Mucosa of descending colon (tissue), 3 donors: ENCODE measurements at regions not wholly inside any gene's neighbourhood (a gene's known extent, or its start where the extent isn't known, plus 50 kb on each side); places are given as distances from the start of the nearest gene placed in this dataset.

Source experiments
- ATAC-seq: fragments of 200-7000 bp; cut with Tn5 transposase; one replicate; pipeline ENCODE4 v1.9.1; 2020; ENCODE audit warnings: mild to moderate bottlenecking, moderate library complexity
- DNase-seq, 3 donors: peaks; one replicate each; pipeline ENCODE4 v3.0.0-alpha.2; 2020
- H3K36me3 ChIP-seq: fragments of 200-600 bp; one replicate; pipeline ENCODE4 v1.8.0; 2021; ENCODE audit warnings: low read depth, mild to moderate bottlenecking
- H3K4me1 ChIP-seq: fragments of 200-600 bp; one replicate; pipeline ENCODE4 v1.8.0; 2021; ENCODE audit warnings: low read depth, mild to moderate bottlenecking
- H3K4me3 ChIP-seq: fragments of 200-600 bp; one replicate; pipeline ENCODE4 v1.8.0; 2021; ENCODE audit warnings: mild to moderate bottlenecking
- H3K9me3 ChIP-seq: fragments of 200-600 bp; one replicate; pipeline ENCODE4 v1.8.0; 2021; ENCODE audit warnings: mild to moderate bottlenecking
- intact Hi-C, 2 donors: fragments of 100-400 bp; cut with DNase I in 1 of 2; cut with micrococcal nuclease in 1 of 2; formaldehyde crosslinking; loops; one replicate each; pipeline versions ENCODE4 v1.11.0 to v1.11.1; 2022; cut with DNase I, micrococcal nuclease
- TF ChIP-seq, protein P1 (sequence below): fragments of 200-600 bp; IDR thresholded peaks from one replicate; pipeline ENCODE4 v1.8.0; 2022; ENCODE audit warnings: antibody characterized with exemption, mild to moderate bottlenecking
- donor health status: DM: no; HTN: no; CAD: no; lungs with moderate emphysema.
- donor health status: DM: no; HTN: no; CAD: no.
- donor health status: DM: no; HTN: yes; CAD: no.

DNA sequence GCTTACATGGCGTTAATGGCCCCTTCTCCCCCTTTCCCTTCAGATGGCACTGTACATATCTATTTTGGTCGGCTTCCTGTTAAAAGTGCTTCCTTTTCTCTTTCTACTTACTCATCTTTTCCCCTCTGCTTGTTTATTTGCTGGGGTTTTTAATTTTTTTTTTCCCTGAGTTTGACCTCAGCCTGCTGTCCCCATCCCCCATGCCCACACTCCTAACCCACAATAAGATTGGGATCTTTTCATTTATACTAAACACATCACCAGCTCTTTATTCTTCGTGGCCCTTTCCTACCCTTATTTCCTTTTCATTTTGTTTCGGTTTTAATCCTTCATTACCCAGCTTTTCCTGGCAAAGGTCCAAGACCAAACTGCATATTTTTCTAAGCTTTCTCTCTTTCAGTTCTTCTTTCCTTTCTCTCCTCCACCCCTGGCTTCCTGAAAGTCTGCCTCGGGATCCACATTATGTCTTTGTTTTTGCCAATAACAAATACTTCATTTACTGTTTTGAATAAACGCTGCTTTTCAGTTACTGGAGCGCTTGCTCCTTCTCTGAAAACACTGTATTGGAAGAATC lies 152.0 kb upstream of the USP9X start:
- peak in 1 of 3 donors; percentile 36 for DNase-seq
- Histone ChIP-seq H3K9me3 (no peaks in the 10 kb centered on the region), H3K36me3 (no peaks in the 10 kb centered on the region), H3K4me1 (no peaks in the 10 kb centered on the region), H3K4me3 (no peak overlapping the region)
- ATAC-seq, result peak; percentile 35
- TF ChIP-seq, protein P1, sequence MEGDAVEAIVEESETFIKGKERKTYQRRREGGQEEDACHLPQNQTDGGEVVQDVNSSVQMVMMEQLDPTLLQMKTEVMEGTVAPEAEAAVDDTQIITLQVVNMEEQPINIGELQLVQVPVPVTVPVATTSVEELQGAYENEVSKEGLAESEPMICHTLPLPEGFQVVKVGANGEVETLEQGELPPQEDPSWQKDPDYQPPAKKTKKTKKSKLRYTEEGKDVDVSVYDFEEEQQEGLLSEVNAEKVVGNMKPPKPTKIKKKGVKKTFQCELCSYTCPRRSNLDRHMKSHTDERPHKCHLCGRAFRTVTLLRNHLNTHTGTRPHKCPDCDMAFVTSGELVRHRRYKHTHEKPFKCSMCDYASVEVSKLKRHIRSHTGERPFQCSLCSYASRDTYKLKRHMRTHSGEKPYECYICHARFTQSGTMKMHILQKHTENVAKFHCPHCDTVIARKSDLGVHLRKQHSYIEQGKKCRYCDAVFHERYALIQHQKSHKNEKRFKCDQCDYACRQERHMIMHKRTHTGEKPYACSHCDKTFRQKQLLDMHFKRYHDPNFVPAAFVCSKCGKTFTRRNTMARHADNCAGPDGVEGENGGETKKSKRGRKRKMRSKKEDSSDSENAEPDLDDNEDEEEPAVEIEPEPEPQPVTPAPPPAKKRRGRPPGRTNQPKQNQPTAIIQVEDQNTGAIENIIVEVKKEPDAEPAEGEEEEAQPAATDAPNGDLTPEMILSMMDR, result no peak
- intact Hi-C loops, result no loop called here

DNA sequence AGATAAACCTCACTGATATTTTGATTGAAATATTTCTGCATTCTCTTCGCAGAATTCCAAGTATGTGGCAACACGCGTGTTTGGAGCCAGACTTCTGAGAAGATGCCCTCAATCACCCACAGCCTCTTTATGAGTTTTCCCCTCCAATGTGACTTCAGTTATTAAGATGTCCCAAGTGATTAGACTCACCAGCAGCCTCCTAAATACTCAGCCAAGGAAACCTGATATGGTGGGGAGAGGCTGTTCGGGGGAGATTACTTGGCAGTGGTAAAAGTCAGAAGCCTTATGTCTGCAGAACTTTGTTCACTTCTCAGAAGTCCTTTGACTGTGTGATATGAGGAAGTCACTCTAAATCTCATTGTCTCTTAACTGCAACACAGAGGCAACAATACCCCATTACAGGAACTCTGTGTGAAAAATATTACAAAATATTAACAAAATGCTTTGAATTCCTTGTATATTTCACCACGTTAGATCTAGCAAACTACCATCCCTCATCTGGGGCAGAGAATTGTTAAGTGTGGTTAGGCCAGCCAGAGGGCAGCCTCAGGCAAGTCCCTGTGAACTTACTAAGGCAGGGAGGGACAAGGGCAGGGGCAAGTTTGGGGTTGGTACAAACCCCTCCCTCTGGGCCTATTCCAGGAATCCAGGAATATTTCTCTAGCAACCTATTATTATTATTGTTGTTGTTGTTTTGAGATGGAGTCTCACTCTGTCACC lies 151.4 kb upstream of the USP9X start:
- TF ChIP-seq, protein P1, result no peak
- intact Hi-C loops, result no loop called here
- no peak overlapping the region for H3K4me3 ChIP-seq

DNA sequence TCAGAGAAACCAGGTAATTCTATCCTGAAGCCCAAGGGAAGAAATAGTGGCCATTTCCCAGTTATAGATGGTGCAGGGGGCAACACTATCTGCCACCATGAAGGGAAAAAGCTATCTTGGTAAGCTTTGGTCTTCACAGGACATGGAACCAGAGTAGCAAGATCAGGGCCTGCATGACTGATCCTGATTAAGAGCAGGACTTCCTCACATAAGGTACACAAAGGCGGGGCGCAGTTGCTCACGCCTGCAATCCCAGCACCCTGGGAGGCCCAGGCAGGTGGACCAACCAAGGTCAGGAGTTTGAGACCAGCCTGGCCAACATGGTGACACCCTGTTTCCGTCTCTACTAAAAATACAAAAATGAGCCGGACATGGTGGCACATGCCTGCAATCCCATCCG lies 148.4 kb upstream of the USP9X start:
- Histone ChIP-seq H3K9me3 (no peaks in the 10 kb centered on the region), H3K4me1 (no peaks in the 10 kb centered on the region), H3K4me3 (no peak overlapping the region), H3K36me3 (no peaks in the 10 kb centered on the region)
- TF ChIP-seq, protein P1, result no peak
- no peak for DNase-seq
- intact Hi-C loops, result no loop called here
- ATAC-seq, result peak; percentile 71

More for the DNA sequence above, 151.4 kb upstream of the USP9X start:
- DNase-seq (no peak), ATAC-seq (peak; percentile 57)
- no peaks in the 10 kb centered on the region for H3K36me3 ChIP-seq
- H3K9me3 ChIP-seq, result no peaks in the 10 kb centered on the region
- H3K4me1 ChIP-seq, result no peaks in the 10 kb centered on the region

DNA sequence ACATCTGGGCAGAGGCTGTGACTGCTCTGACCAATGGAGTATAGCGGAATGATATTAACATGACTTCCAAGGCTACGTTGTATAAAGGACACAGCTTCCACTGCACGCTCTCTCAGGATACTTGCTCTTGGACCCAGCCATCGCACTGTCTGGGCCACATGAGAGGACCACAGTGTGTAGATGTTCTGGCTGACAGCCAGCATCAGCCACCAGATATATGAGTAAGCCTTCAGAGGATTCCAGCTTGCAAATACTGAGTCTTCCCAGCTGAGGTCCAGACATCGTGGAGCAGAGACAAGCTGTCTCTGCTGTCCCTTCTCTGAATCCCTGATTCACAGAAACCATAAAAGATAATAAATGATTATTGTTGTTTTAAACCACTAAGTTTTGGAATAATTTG lies 146.8 kb upstream of the USP9X start:
- H3K36me3 ChIP-seq, result no peaks in the 10 kb centered on the region
- intact Hi-C loops, result no loop called here
- no peaks in the 10 kb centered on the region for H3K4me1 ChIP-seq
- TF ChIP-seq, protein P1, result no peak
- no peaks in the 10 kb centered on the region for H3K9me3 ChIP-seq
- DNase-seq, result no peak
- H3K4me3 ChIP-seq, result no peak overlapping the region
- ATAC-seq, result no peak

DNA sequence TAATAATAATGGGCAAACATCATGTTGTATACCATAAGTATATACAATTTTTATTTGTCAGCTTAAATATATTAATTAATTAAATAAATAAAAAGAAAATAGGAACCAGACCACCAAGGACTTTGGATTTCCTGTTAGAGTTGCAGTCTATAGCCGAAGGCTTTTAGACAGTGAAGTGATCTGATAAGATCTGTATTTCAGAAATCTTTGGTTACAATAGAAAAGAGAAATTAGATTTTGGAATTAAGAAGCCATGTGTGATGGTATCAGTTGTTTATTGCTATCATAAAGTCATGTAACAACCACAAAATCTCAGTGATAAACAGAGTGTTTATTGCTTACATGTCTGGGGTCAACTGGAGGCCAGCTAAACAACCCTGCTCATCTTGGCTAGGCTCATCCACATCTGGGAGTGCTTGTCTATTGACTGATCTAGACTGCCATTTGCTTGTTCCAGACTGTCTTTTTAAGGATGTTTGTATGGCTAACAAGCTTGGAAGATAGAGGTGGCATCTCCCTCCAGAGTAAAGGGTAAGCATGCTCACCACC lies 142.1 kb upstream of the USP9X start:
- H3K36me3 ChIP-seq, result no peaks in the 10 kb centered on the region
- H3K4me3 ChIP-seq, result no peak overlapping the region
- intact Hi-C loops, result no loop called here
- DNase-seq (no peak), ATAC-seq (no peak)
- no peaks in the 10 kb centered on the region for H3K4me1 ChIP-seq
- H3K9me3 ChIP-seq, result no peaks in the 10 kb centered on the region
- TF ChIP-seq, protein P1, result no peak
